Neural progenitor cell (in vitro differentiated cells): ENCODE measurements at regions not wholly inside any gene's neighbourhood (a gene's known extent, or its start where the extent isn't known, plus 50 kb on each side); places are given as distances from the start of the nearest gene placed in this dataset.

Experiments used
- DNase-seq: peaks from one replicate; pipeline ENCODE4 v3.0.0-alpha.2; 2016; ENCODE audit warnings: low spot score
- H2AFZ ChIP-seq: fragments of 200-600 bp; sonication (generic); replicated peaks from 2 replicates; pipeline ENCODE4 v1.6.1; 2016; ENCODE audit warnings: antibody characterized with exemption
- H3F3A ChIP-seq: fragments of 200-600 bp; sonication (generic); 2 replicates; pipeline ENCODE4 v1.6.1; 2016; ENCODE audit warnings: antibody characterized with exemption, low read depth
- H3K27ac ChIP-seq: fragments of 200-600 bp; sonication (generic); 2 replicates; pipeline ENCODE4 v1.5.1; 2016; ENCODE audit warnings: mild to moderate bottlenecking
- H3K27me3 ChIP-seq: fragments of 200-600 bp; sonication (generic); 2 replicates; pipeline ENCODE4 v1.6.1; 2016; ENCODE audit warnings: mild to moderate bottlenecking, moderate library complexity
- H3K36me3 ChIP-seq: fragments of 200-600 bp; sonication (generic); 2 replicates; pipeline ENCODE4 v1.5.1; 2016
- H3K4me1 ChIP-seq: fragments of 200-600 bp; sonication (generic); 2 replicates; pipeline ENCODE4 v1.6.1; 2016; ENCODE audit warnings: mixed run types
- H3K4me2 ChIP-seq: fragments of 200-600 bp; sonication (generic); 2 replicates; pipeline ENCODE4 v1.6.1; 2016
- H3K4me3 ChIP-seq: fragments of 200-600 bp; sonication (generic); 2 replicates; pipeline ENCODE4 v1.5.1; 2016
- H3K79me2 ChIP-seq: fragments of 200-600 bp; sonication (generic); 2 replicates; pipeline ENCODE4 v1.6.1; 2016; ENCODE audit warnings: low read depth
- H3K9ac ChIP-seq: fragments of 200-600 bp; sonication (generic); 2 replicates; pipeline ENCODE4 v1.6.1; 2016
- H3K9me3 ChIP-seq: fragments of 200-600 bp; sonication (generic); 2 replicates; pipeline ENCODE4 v1.5.1; 2016; ENCODE audit warnings: low read depth
- H4K20me1 ChIP-seq: fragments of 200-600 bp; sonication (generic); 2 replicates; pipeline ENCODE4 v1.6.1; 2016; ENCODE audit warnings: low read depth
- H3K27ac Mint-ChIP-seq: 3 replicates; pipeline ENCODE4 v1.8.0; 2021; ENCODE audit warnings: mixed read lengths
- H3K27me3 Mint-ChIP-seq: 2 replicates; pipeline ENCODE4 v1.8.0; 2022; ENCODE audit warnings: low read depth, mild to moderate bottlenecking, inconsistent platforms, moderate library complexity, mixed read lengths; ENCODE audit not compliant: insufficient read depth
- H3K36me3 Mint-ChIP-seq: 3 replicates; pipeline ENCODE4 v1.8.0; 2021; ENCODE audit warnings: mixed read lengths
- H3K4me1 Mint-ChIP-seq: 3 replicates; pipeline ENCODE4 v1.8.0; 2021; ENCODE audit warnings: mixed read lengths
- H3K4me3 Mint-ChIP-seq: 3 replicates; pipeline ENCODE4 v1.8.0; 2021; ENCODE audit warnings: mild to moderate bottlenecking, moderate library complexity, mixed read lengths
- H3K9me3 Mint-ChIP-seq: 3 replicates; pipeline ENCODE4 v1.8.0; 2020; ENCODE audit warnings: mixed read lengths
- CTCF ChIP-seq: fragments of 200-600 bp; sonication (generic); IDR thresholded peaks from 2 replicates; pipeline ENCODE4 v1.5.1; 2017; ENCODE audit warnings: antibody characterized with exemption, mild to moderate bottlenecking
- EZH2 ChIP-seq: fragments of 200-600 bp; sonication (generic); IDR thresholded peaks from 2 replicates; pipeline ENCODE4 v1.6.1; 2017; ENCODE audit warnings: antibody characterized with exemption, mild to moderate bottlenecking, moderate library complexity
- EZH2phosphoT487 ChIP-seq: fragments of 200-600 bp; sonication (generic); IDR thresholded peaks from 2 replicates; pipeline ENCODE4 v1.6.1; 2017; ENCODE audit warnings: antibody characterized with exemption

DNA sequence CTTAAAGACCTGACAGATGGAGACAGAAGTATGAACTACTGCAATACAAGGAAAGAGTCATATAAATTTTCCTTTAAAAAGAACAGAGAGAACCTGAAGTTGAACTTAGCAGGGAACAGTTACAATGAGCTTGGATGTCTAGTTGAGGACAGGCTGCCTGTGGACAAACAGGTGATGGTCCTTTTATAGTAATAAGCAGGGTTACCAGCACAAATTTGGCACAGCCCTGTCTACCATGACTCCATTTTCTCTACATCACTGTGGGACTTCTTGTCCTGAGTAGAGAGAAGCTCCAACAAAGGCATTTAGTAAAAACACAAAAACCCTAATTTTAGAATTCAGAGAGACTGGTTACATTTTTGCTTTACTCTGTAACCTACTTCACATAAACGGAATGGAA lies 448.1 kb downstream of the PLCL1 start:
- Histone ChIP-seq H3K4me1 (no peaks in the 10 kb centered on the region), H3K27me3 (no peaks in the 10 kb centered on the region), H2AFZ (no peak overlapping the region), H3K4me3 (no peak overlapping the region), H3K27ac (no peak overlapping the region), H3K4me2 (no peak overlapping the region), H3K36me3 (no peaks in the 10 kb centered on the region), H3K9me3 (no peaks in the 10 kb centered on the region), H3K79me2 (no peaks in the 10 kb centered on the region), H4K20me1 (no peaks in the 10 kb centered on the region), H3K9ac (no peak overlapping the region), H3F3A (no peaks in the 10 kb centered on the region)
- no peaks in the 10 kb centered on the region for H3K27me3 Mint-ChIP-seq
- H3K9me3 Mint-ChIP-seq: no peaks in the 10 kb centered on the region
- no peak overlapping the region for H3K27ac Mint-ChIP-seq
- TF ChIP-seq EZH2: no peak
- TF ChIP-seq EZH2phosphoT487: no peak
- TF ChIP-seq CTCF: no peak
- no peak for DNase-seq
- no peak overlapping the region for H3K4me3 Mint-ChIP-seq
- no peaks in the 10 kb centered on the region for H3K4me1 Mint-ChIP-seq
- no peaks in the 10 kb centered on the region for H3K36me3 Mint-ChIP-seq

DNA sequence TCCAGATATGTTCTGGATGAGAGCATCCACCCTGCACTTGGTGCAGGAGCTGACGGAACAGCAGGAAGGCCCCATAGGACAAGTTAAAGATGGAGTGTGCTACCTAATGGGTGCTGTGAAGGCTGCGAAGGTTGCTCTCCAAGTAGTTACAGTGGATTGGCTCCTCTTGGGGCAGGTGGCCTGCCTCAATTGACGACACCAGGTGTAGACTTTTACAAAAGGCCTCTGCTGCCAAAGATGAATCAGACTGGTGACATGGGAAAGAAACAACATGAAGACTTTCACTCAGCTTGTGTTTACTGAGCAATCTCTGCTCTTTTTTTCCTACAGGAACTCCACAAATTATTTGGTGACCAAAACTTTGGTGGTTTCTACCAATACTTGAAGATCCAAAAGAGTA lies 437.7 kb downstream of the PLCL1 start:
- no peak overlapping the region for H3K27ac Mint-ChIP-seq
- no peaks in the 10 kb centered on the region for H3K36me3 ChIP-seq
- no peaks in the 10 kb centered on the region for H3K9me3 ChIP-seq
- H3K4me1 Mint-ChIP-seq: peaks cover 5% of the 10 kb centered on the region
- H3K4me2 ChIP-seq: no peak overlapping the region
- TF ChIP-seq EZH2 (no peak), EZH2phosphoT487 (no peak), CTCF (no peak)
- H3K27ac ChIP-seq: no peak overlapping the region
- no peaks in the 10 kb centered on the region for H3F3A ChIP-seq
- DNase-seq: no peak
- no peak overlapping the region for H3K4me3 ChIP-seq
- no peak overlapping the region for H2AFZ ChIP-seq
- no peaks in the 10 kb centered on the region for H3K27me3 ChIP-seq
- H3K9me3 Mint-ChIP-seq: no peaks in the 10 kb centered on the region
- H3K36me3 Mint-ChIP-seq: no peaks in the 10 kb centered on the region
- H3K4me1 ChIP-seq: no peaks in the 10 kb centered on the region
- H3K27me3 Mint-ChIP-seq: peaks cover 4% of the 10 kb centered on the region
- H3K9ac ChIP-seq: no peak overlapping the region
- no peak overlapping the region for H3K4me3 Mint-ChIP-seq
- no peaks in the 10 kb centered on the region for H4K20me1 ChIP-seq
- no peaks in the 10 kb centered on the region for H3K79me2 ChIP-seq

DNA sequence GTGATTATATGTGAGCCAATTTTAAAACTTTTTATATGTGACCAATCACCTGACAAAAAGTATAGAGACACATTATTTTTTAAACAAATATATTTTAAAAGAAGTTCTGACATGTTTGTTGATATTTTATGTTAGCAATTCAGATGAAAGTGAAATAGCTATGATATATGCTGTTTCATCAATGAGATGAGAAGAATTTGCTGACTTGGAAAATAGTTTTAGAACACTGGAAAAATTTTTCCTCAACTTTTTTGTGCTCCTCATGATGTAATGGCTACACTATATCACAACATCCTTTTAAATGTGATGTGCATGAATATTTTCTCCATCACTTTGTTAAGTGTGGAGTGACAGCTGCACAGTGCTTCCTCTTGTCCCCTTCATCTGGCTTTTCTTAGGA lies 434.0 kb downstream of the PLCL1 start:
- H3K9me3 ChIP-seq: no peaks in the 10 kb centered on the region
- no peaks in the 10 kb centered on the region for H3K27me3 ChIP-seq
- H3K4me1 ChIP-seq: no peaks in the 10 kb centered on the region
- Mint-ChIP-seq H3K27ac (no peak overlapping the region), H3K36me3 (no peaks in the 10 kb centered on the region), H3K4me1 (peaks cover 9% of the 10 kb centered on the region), H3K4me3 (no peak overlapping the region), H3K27me3 (peaks cover 2% of the 10 kb centered on the region), H3K9me3 (no peaks in the 10 kb centered on the region)
- no peak overlapping the region for H3K4me3 ChIP-seq
- H3K9ac ChIP-seq: no peak overlapping the region
- DNase-seq: no peak
- H3F3A ChIP-seq: no peaks in the 10 kb centered on the region
- H2AFZ ChIP-seq: no peak overlapping the region
- no peak overlapping the region for H3K27ac ChIP-seq
- H3K4me2 ChIP-seq: no peak overlapping the region
- no peaks in the 10 kb centered on the region for H4K20me1 ChIP-seq
- H3K79me2 ChIP-seq: no peaks in the 10 kb centered on the region
- no peaks in the 10 kb centered on the region for H3K36me3 ChIP-seq
- TF ChIP-seq EZH2phosphoT487 (no peak), CTCF (no peak), EZH2 (no peak)

DNA sequence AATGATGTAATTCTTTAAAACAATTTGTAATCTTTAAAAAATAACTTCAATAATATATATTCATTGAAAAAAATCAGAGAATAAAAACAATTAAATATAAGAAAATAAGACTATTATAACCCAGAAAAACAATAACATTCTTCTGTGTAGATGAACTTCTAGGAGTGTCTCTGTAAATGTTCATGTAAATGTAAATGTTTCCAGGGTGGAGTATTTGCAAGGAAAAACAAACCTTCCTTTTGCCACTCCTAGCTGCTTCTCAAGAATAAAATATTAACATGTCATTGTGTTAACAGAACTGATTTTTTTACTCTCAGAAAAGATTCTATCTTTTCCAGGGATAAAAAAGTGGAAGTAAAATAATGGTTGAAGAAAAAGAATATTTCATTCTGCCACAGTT lies 431.9 kb downstream of the PLCL1 start:
- Histone ChIP-seq H3K9me3 (no peaks in the 10 kb centered on the region), H3K4me2 (no peak overlapping the region), H3K27me3 (no peaks in the 10 kb centered on the region), H3K4me1 (no peaks in the 10 kb centered on the region), H2AFZ (no peak overlapping the region), H4K20me1 (no peaks in the 10 kb centered on the region), H3K4me3 (no peak overlapping the region), H3K9ac (no peak overlapping the region), H3F3A (no peaks in the 10 kb centered on the region), H3K79me2 (no peaks in the 10 kb centered on the region), H3K27ac (no peak overlapping the region), H3K36me3 (no peaks in the 10 kb centered on the region)
- no peaks in the 10 kb centered on the region for H3K9me3 Mint-ChIP-seq
- TF ChIP-seq CTCF: no peak
- TF ChIP-seq EZH2: no peak
- no peak for TF ChIP-seq EZH2phosphoT487
- peaks cover 25% of the 10 kb centered on the region for H3K4me1 Mint-ChIP-seq
- no peak for DNase-seq
- H3K36me3 Mint-ChIP-seq: no peaks in the 10 kb centered on the region
- no peak overlapping the region for H3K4me3 Mint-ChIP-seq
- no peak overlapping the region for H3K27ac Mint-ChIP-seq
- no peaks in the 10 kb centered on the region for H3K27me3 Mint-ChIP-seq
